ENCODE measurements at regions not wholly inside any gene's neighbourhood (a gene's known extent, or its start where the extent isn't known, plus 50 kb on each side); places are given as distances from the start of the nearest gene placed in this dataset.

DNA sequence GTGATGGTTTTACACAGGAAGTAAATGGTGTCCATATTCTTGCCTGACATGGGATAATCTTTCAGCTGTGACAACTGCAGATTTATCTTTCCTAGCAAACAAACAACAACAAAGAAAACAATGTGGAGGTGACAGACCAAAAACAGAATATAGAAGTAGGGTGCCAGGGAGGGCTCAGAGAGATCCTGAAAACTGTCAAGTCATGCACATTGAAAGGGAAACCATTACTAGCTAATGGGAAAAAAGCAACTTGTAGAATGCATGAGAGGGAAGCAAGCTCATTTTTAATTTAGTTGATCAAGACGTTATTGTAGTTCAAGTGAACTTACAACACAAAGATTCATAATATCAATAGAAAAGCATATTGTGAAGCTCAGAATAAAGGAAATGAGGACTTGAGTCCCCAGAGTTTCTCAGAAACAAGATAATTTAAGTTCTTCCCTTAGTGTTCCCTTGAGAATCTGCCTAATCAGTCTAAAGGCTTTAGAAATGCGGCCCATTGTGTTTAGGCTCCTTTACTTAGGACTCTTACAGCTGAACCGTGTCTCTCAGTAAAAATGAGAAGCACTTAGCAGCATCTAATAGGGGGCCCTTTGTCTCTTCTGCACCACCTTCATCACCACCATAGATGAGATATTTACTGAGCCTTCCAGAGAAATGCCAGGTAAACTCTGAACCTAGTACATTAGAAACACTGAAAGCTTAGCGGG lies 115.6 kb upstream of the CADPS start (continued):
- TF ChIP-seq RFX5 (IDR thresholded peaks at IDR 0.05; ENCODE audit: borderline replicate concordance, low read depth, low read length): no peak
- no peak for TF ChIP-seq SP1 (IDR thresholded peaks at IDR 0.05; ENCODE audit: low read depth, low read length)
- no peak for TF ChIP-seq RNF2 (IDR thresholded peaks at IDR 0.05; ENCODE audit: borderline replicate concordance, low read depth, low read length, missing control alignments, poor library complexity, severe bottlenecking)
- TF ChIP-seq, protein P1, sequence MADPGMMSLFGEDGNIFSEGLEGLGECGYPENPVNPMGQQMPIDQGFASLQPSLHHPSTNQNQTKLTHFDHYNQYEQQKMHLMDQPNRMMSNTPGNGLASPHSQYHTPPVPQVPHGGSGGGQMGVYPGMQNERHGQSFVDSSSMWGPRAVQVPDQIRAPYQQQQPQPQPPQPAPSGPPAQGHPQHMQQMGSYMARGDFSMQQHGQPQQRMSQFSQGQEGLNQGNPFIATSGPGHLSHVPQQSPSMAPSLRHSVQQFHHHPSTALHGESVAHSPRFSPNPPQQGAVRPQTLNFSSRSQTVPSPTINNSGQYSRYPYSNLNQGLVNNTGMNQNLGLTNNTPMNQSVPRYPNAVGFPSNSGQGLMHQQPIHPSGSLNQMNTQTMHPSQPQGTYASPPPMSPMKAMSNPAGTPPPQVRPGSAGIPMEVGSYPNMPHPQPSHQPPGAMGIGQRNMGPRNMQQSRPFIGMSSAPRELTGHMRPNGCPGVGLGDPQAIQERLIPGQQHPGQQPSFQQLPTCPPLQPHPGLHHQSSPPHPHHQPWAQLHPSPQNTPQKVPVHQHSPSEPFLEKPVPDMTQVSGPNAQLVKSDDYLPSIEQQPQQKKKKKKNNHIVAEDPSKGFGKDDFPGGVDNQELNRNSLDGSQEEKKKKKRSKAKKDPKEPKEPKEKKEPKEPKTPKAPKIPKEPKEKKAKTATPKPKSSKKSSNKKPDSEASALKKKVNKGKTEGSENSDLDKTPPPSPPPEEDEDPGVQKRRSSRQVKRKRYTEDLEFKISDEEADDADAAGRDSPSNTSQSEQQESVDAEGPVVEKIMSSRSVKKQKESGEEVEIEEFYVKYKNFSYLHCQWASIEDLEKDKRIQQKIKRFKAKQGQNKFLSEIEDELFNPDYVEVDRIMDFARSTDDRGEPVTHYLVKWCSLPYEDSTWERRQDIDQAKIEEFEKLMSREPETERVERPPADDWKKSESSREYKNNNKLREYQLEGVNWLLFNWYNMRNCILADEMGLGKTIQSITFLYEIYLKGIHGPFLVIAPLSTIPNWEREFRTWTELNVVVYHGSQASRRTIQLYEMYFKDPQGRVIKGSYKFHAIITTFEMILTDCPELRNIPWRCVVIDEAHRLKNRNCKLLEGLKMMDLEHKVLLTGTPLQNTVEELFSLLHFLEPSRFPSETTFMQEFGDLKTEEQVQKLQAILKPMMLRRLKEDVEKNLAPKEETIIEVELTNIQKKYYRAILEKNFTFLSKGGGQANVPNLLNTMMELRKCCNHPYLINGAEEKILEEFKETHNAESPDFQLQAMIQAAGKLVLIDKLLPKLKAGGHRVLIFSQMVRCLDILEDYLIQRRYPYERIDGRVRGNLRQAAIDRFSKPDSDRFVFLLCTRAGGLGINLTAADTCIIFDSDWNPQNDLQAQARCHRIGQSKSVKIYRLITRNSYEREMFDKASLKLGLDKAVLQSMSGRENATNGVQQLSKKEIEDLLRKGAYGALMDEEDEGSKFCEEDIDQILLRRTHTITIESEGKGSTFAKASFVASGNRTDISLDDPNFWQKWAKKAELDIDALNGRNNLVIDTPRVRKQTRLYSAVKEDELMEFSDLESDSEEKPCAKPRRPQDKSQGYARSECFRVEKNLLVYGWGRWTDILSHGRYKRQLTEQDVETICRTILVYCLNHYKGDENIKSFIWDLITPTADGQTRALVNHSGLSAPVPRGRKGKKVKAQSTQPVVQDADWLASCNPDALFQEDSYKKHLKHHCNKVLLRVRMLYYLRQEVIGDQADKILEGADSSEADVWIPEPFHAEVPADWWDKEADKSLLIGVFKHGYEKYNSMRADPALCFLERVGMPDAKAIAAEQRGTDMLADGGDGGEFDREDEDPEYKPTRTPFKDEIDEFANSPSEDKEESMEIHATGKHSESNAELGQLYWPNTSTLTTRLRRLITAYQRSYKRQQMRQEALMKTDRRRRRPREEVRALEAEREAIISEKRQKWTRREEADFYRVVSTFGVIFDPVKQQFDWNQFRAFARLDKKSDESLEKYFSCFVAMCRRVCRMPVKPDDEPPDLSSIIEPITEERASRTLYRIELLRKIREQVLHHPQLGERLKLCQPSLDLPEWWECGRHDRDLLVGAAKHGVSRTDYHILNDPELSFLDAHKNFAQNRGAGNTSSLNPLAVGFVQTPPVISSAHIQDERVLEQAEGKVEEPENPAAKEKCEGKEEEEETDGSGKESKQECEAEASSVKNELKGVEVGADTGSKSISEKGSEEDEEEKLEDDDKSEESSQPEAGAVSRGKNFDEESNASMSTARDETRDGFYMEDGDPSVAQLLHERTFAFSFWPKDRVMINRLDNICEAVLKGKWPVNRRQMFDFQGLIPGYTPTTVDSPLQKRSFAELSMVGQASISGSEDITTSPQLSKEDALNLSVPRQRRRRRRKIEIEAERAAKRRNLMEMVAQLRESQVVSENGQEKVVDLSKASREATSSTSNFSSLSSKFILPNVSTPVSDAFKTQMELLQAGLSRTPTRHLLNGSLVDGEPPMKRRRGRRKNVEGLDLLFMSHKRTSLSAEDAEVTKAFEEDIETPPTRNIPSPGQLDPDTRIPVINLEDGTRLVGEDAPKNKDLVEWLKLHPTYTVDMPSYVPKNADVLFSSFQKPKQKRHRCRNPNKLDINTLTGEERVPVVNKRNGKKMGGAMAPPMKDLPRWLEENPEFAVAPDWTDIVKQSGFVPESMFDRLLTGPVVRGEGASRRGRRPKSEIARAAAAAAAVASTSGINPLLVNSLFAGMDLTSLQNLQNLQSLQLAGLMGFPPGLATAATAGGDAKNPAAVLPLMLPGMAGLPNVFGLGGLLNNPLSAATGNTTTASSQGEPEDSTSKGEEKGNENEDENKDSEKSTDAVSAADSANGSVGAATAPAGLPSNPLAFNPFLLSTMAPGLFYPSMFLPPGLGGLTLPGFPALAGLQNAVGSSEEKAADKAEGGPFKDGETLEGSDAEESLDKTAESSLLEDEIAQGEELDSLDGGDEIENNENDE (IDR thresholded peaks at IDR 0.05; ENCODE audit: insufficient replicate concordance, low read length): no peak
- no peak for TF ChIP-seq SIX5 (IDR thresholded peaks at IDR 0.05; ENCODE audit: low read depth, low read length)
- TF ChIP-seq ASH2L (IDR thresholded peaks at IDR 0.05; ENCODE audit: low read length): no peak
